Upper lobe of right lung (tissue), 1 donor: ENCODE measurements at regions not wholly inside any gene's neighbourhood (a gene's known extent, or its start where the extent isn't known, plus 50 kb on each side); places are given as distances from the start of the nearest gene placed in this dataset.
A peak's percentile ranks its signal among the peaks of the same experiment; 100 is the strongest.

Experiments used
- ATAC-seq: fragments of 200-7000 bp; cut with Tn5 transposase; one replicate; pipeline ENCODE4 v1.9.1; 2020; ENCODE audit warnings: mild to moderate bottlenecking, moderate library complexity
- DNase-seq: peaks from one replicate; pipeline ENCODE4 v3.0.0-alpha.2; 2020
- H3K27ac ChIP-seq: fragments of 200-600 bp; one replicate; pipeline ENCODE4 v1.8.0; 2022
- H3K27me3 ChIP-seq: fragments of 200-600 bp; one replicate; pipeline ENCODE4 v1.8.0; 2022; ENCODE audit warnings: mild to moderate bottlenecking
- H3K36me3 ChIP-seq: fragments of 200-600 bp; one replicate; pipeline ENCODE4 v1.8.0; 2022
- H3K4me1 ChIP-seq: fragments of 200-600 bp; one replicate; pipeline ENCODE4 v1.8.0; 2022
- H3K4me3 ChIP-seq: fragments of 200-600 bp; one replicate; pipeline ENCODE4 v1.8.0; 2022; ENCODE audit warnings: mild to moderate bottlenecking
- H3K9me3 ChIP-seq: fragments of 200-600 bp; one replicate; pipeline ENCODE4 v1.8.0; 2022
- CTCF ChIP-seq: fragments of 200-600 bp; IDR thresholded peaks from one replicate; pipeline ENCODE4 v1.8.0; 2022; ENCODE audit warnings: antibody characterized with exemption
- intact Hi-C: fragments of 100-400 bp; cut with DNase I; formaldehyde crosslinking; loops from one replicate; pipeline ENCODE4 v1.11.0; 2022
- donor health status: DM: no; HTN: yes; CAD: no; lungs with severe emphysema.

DNA sequence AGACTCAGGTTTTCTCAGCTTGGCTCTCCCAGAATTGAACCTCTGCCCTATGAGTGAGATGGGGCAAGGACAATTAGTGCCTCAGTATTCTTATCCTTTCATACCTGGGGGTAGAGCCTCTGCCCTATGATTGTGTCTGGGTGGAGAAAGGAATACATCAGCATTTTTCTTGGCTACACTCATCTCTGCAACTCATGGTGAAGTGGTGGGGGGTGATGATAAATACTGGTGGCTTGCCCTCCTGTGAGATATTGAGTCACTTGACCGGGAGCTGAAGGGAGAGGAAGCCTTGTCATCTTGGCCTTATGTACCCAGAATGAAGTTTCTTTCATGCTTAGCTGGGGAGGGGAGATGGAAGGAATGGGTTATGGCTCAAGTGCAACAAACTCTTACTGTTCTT is 71.3 kb upstream of the ENOX2 start:
- intact Hi-C loops, result no loop called here
- Histone ChIP-seq H3K27ac (no peak overlapping the region), H3K4me1 (no peaks in the 10 kb centered on the region), H3K4me3 (no peak overlapping the region), H3K9me3 (no peaks in the 10 kb centered on the region), H3K36me3 (no peaks in the 10 kb centered on the region), H3K27me3 (no peaks in the 10 kb centered on the region)
- no peak for TF ChIP-seq CTCF
- no peak for DNase-seq
- ATAC-seq, result no peak

- intact Hi-C loops, result no loop called here
- no peaks in the 10 kb centered on the region for H3K36me3 ChIP-seq
- H3K4me3 ChIP-seq, result no peak overlapping the region
- no peaks in the 10 kb centered on the region for H3K27me3 ChIP-seq
- H3K27ac ChIP-seq, result no peak overlapping the region
- TF ChIP-seq CTCF, result peak; percentile 38
- ATAC-seq (peak; percentile 39), DNase-seq (no peak)
- H3K9me3 ChIP-seq, result no peaks in the 10 kb centered on the region
- H3K4me1 ChIP-seq, result no peaks in the 10 kb centered on the region
Measured at GRCh38 chrX:130975947-130976346, 72.9 kb upstream of the ENOX2 start.

- no peaks in the 10 kb centered on the region for H3K27me3 ChIP-seq
Measured at GRCh38 chrX:130981836-130982235, 76.3 kb upstream of the ARHGAP36 start.

DNA sequence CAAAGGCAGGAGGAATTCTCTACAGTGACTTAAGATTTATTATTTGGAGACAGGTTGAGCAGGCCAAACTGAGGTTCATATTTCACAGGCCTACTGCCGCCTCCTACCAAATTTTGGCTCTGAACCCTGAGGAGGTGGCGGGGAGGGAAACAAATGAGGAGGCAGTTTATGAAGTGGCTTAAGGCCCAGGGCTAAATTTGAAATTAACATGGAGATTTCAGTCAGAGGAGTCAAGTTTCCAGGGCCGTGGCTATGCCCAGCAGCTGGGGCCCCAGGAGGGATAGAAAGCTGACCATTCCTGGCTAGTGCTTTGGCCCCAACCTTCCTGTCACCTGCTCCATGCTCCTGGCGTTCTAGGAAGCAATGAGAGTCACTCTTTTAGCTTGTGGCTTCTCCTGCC is 73.4 kb upstream of the ARHGAP36 start:
- no peak overlapping the region for H3K4me3 ChIP-seq
- DNase-seq (no peak), ATAC-seq (no peak)
- intact Hi-C loops, result no loop called here
- H3K9me3 ChIP-seq, result no peaks in the 10 kb centered on the region
- no peak for TF ChIP-seq CTCF
- no peak overlapping the region for H3K27ac ChIP-seq
- H3K4me1 ChIP-seq, result no peaks in the 10 kb centered on the region
- no peaks in the 10 kb centered on the region for H3K27me3 ChIP-seq
- no peaks in the 10 kb centered on the region for H3K36me3 ChIP-seq

More at GRCh38 chrX:130981836-130982235, 76.3 kb upstream of the ARHGAP36 start:
- DNase-seq, result no peak
- no peak overlapping the region for H3K4me3 ChIP-seq
- TF ChIP-seq CTCF, result no peak
- intact Hi-C loops, result no loop called here
- no peaks in the 10 kb centered on the region for H3K36me3 ChIP-seq
- no peak for ATAC-seq
- no peaks in the 10 kb centered on the region for H3K4me1 ChIP-seq
- no peaks in the 10 kb centered on the region for H3K9me3 ChIP-seq
- H3K27ac ChIP-seq, result no peak overlapping the region

DNA sequence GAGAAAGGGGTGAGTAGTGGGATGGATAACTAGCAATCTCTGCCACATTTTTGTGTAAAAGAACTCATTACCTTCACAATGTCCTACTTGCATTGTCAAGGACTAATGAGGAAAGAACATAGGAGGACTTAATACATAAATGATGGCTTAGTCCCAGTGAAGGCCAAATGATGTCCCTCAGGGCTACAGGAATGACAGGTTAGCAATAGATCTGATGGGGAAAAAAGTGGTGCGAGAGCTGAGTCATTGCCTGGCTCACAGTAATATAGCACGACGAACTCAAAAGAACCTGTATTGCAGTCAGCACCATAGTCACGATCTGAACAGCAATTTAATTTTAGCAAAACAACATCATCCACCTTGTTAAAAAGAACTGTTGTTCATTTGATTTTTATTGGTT is 70.9 kb upstream of the ARHGAP36 start:
- Histone ChIP-seq H3K36me3 (no peaks in the 10 kb centered on the region), H3K4me3 (no peak overlapping the region), H3K4me1 (no peaks in the 10 kb centered on the region), H3K27ac (no peak overlapping the region), H3K27me3 (no peaks in the 10 kb centered on the region), H3K9me3 (no peaks in the 10 kb centered on the region)
- ATAC-seq (no peak), DNase-seq (no peak)
- intact Hi-C loops, result no loop called here
- no peak for TF ChIP-seq CTCF

- Histone ChIP-seq H3K27ac (no peak overlapping the region), H3K9me3 (no peaks in the 10 kb centered on the region), H3K4me3 (no peak overlapping the region), H3K36me3 (no peaks in the 10 kb centered on the region), H3K27me3 (no peaks in the 10 kb centered on the region), H3K4me1 (no peaks in the 10 kb centered on the region)
- DNase-seq, result no peak
- intact Hi-C loops, result no loop called here
- TF ChIP-seq CTCF, result no peak
- no peak for ATAC-seq
Measured at GRCh38 chrX:130990723-130991122, 67.4 kb upstream of the ARHGAP36 start.
